ENCODE measurements at regions not wholly inside any gene's neighbourhood (a gene's known extent, or its start where the extent isn't known, plus 50 kb on each side); places are given as distances from the start of the nearest gene placed in this dataset.

- no peak for TF ChIP-seq ZBTB33 (CRISPR knock-in tag; IDR thresholded peaks at IDR 0.05)
- TF ChIP-seq ATF3 (IDR thresholded peaks at IDR 0.05) = no peak
- no peak for TF ChIP-seq ATF3 (CRISPR knock-in tag; conservative IDR thresholded peaks at IDR 0.05)
- no peak for TF ChIP-seq GABPA (tag; conservative IDR thresholded peaks at IDR 0.05; ENCODE audit: low read depth)
- TF ChIP-seq ZNF311 (CRISPR knock-in tag; IDR thresholded peaks at IDR 0.05) = no peak
- TF ChIP-seq ZNF280B (CRISPR knock-in tag; IDR thresholded peaks at IDR 0.05) = no peak
- TF ChIP-seq BRF2 (IDR thresholded peaks at IDR 0.05; ENCODE audit: borderline replicate concordance, insufficient read depth, insufficient read length) = no peak
- TF ChIP-seq CTCF (IDR thresholded peaks at IDR 0.05 in 2 of 3, conservative IDR thresholded peaks at IDR 0.05 in 1 of 3; ENCODE audit: insufficient read depth in 2 of 3, low read depth in 1 of 3, low read length in 3 of 3) = no peak
- TF ChIP-seq NFATC3 (IDR thresholded peaks at IDR 0.05) = no peak
Observed at GRCh38 chr2:12797815-12798214, 81.1 kb downstream of the TRIB2 start.
